ENCODE measurements at regions not wholly inside any gene's neighbourhood (a gene's known extent, or its start where the extent isn't known, plus 50 kb on each side); places are given as distances from the start of the nearest gene placed in this dataset.

DNA sequence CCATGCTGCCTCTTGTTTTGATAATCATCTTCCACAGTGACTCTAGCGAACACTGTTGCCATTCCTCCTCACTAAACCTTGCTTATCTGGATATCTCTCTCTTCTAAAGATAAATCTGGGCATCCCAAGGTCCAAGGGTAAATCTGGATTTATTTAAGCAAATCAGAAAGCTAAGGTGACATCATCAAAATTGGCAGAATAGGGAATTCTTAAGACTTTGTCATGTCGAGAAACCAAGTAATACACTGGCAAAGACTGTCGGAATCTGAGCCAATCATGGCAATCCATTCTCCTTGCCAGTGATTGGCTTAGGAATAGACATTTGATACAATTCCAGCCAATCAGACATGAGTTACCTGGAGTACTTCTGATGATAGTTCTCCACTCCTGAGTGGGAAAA is 362.7 kb upstream of the PTGER4 start:
- Histone ChIP-seq H3K9me3 (no peaks in the 10 kb centered on the region), H3K4me3 (no peak overlapping the region), H3K36me3 (no peaks in the 10 kb centered on the region), H3K4me1 (no peaks in the 10 kb centered on the region), H3K27me3 (no peaks in the 10 kb centered on the region), H3K27ac (no peak overlapping the region)
- no peak for DNase-seq (ENCODE audit: low spot score)
- TF ChIP-seq CTCF (IDR thresholded peaks at IDR 0.05), result no peak

DNA sequence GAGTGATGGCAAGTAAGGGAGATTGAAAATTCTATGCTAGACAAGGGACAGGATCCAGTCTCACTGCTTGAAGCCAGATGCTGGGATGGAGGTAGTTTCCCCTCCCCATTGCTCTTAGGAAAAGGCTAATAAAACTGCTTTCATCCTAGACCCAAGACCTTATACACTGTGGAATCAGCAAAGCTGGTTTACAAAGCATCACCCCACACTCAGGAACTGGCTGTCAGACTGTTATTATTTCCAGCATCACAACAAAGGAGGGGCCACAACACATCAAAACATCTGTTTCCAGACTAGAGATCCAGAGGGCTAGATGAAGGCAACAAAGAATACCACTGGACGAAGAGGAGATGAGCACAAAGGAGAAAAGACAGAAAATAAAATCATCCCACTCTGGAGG is 364.6 kb upstream of the PTGER4 start:
- Histone ChIP-seq H3K27ac (no peak overlapping the region), H3K4me3 (no peak overlapping the region)
- no peak for TF ChIP-seq CTCF (IDR thresholded peaks at IDR 0.05)

GRCh38 chr5:40314275-40314674 is 365.4 kb upstream of the PTGER4 start:
- Histone ChIP-seq H3K4me3 (no peak overlapping the region), H3K27ac (no peak overlapping the region), H3K36me3 (no peaks in the 10 kb centered on the region), H3K4me1 (no peaks in the 10 kb centered on the region), H3K27me3 (no peaks in the 10 kb centered on the region), H3K9me3 (no peaks in the 10 kb centered on the region)
- DNase-seq (ENCODE audit: low spot score), result no peak
- no peak for TF ChIP-seq CTCF (IDR thresholded peaks at IDR 0.05)

More for the DNA sequence above, 364.6 kb upstream of the PTGER4 start:
- H3K4me1 ChIP-seq, result no peaks in the 10 kb centered on the region
- DNase-seq (ENCODE audit: low spot score), result no peak
- no peaks in the 10 kb centered on the region for H3K27me3 ChIP-seq
- H3K36me3 ChIP-seq, result no peaks in the 10 kb centered on the region
- no peaks in the 10 kb centered on the region for H3K9me3 ChIP-seq

GRCh38 chr5:40312205-40312604 is 367.5 kb upstream of the PTGER4 start:
- TF ChIP-seq CTCF (IDR thresholded peaks at IDR 0.05), result no peak
- H3K27me3 ChIP-seq, result no peaks in the 10 kb centered on the region
- H3K4me3 ChIP-seq, result no peak overlapping the region
- H3K36me3 ChIP-seq, result no peaks in the 10 kb centered on the region
- no peak overlapping the region for H3K27ac ChIP-seq
- no peaks in the 10 kb centered on the region for H3K4me1 ChIP-seq
- DNase-seq (ENCODE audit: low spot score), result no peak
- H3K9me3 ChIP-seq, result no peaks in the 10 kb centered on the region

DNA sequence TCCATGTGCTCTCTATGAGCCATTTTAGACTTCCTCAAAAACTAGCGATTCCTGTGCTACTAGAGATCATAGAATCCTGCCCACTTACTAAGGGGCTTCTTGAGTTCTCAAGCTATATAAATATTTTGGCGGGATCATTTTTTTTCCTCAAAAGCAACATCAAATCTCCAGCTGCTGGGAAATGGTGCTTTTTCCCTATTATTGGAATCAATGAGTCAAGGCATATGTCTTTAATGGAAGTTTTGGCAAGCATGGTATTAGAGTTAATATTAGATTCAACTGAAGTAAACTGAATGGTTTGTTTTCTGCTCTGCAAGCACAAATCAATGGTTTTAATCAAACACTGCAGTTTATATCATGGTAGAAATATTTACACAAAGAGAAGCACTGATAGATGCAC is 369.9 kb upstream of the PTGER4 start:
- TF ChIP-seq CTCF (IDR thresholded peaks at IDR 0.05), result no peak
- Histone ChIP-seq H3K4me3 (no peak overlapping the region), H3K9me3 (no peaks in the 10 kb centered on the region), H3K4me1 (no peaks in the 10 kb centered on the region), H3K27me3 (no peaks in the 10 kb centered on the region), H3K36me3 (no peaks in the 10 kb centered on the region), H3K27ac (no peak overlapping the region)
- no peak for DNase-seq (ENCODE audit: low spot score)

- H3K27me3 ChIP-seq, result no peaks in the 10 kb centered on the region
- H3K27ac ChIP-seq, result no peak overlapping the region
- H3K9me3 ChIP-seq, result no peaks in the 10 kb centered on the region
- no peaks in the 10 kb centered on the region for H3K36me3 ChIP-seq
- TF ChIP-seq CTCF (IDR thresholded peaks at IDR 0.05), result no peak
- no peaks in the 10 kb centered on the region for H3K4me1 ChIP-seq
- DNase-seq (ENCODE audit: low spot score), result no peak
- H3K4me3 ChIP-seq, result no peak overlapping the region
Observed at GRCh38 chr5:40308867-40309266, 370.8 kb upstream of the PTGER4 start.

Measured in right atrium auricular region (tissue), 2 donors.